Body of pancreas (tissue), 4 donors: ENCODE measurements at regions not wholly inside any gene's neighbourhood (a gene's known extent, or its start where the extent isn't known, plus 50 kb on each side); places are given as distances from the start of the nearest gene placed in this dataset.

Experiments
- POLR2A ChIP-seq, 3 donors: fragments of 450-650 bp; IDR thresholded peaks; one replicate each; pipeline ENCODE4 v1.6.1; 2016; ENCODE audit warnings: antibody characterized with exemption in 3 of 3, mild to moderate bottlenecking in 2 of 3
- TF ChIP-seq, protein P1 (sequence below), 7 experiments: fragments of 450-650 bp in 4 of 7; fragments of 200-600 bp in 3 of 7; sonication (generic) in 3 of 7; IDR thresholded peaks; one replicate each; pipeline ENCODE4 v1.5.1; 2016 to 2019; ENCODE audit warnings: antibody characterized with exemption in 7 of 7

GRCh38 chr10:3682745-3683144, 102.3 kb downstream of the KLF6 start:
- no peak for TF ChIP-seq POLR2A (IDR thresholded peaks at IDR 0.05)
- TF ChIP-seq, protein P1, sequence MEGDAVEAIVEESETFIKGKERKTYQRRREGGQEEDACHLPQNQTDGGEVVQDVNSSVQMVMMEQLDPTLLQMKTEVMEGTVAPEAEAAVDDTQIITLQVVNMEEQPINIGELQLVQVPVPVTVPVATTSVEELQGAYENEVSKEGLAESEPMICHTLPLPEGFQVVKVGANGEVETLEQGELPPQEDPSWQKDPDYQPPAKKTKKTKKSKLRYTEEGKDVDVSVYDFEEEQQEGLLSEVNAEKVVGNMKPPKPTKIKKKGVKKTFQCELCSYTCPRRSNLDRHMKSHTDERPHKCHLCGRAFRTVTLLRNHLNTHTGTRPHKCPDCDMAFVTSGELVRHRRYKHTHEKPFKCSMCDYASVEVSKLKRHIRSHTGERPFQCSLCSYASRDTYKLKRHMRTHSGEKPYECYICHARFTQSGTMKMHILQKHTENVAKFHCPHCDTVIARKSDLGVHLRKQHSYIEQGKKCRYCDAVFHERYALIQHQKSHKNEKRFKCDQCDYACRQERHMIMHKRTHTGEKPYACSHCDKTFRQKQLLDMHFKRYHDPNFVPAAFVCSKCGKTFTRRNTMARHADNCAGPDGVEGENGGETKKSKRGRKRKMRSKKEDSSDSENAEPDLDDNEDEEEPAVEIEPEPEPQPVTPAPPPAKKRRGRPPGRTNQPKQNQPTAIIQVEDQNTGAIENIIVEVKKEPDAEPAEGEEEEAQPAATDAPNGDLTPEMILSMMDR (IDR thresholded peaks at IDR 0.05) = no peak
